DMS153 treated with DMSO at 0.1 percent for 48 hours (cell line): ENCODE measurements at regions not wholly inside any gene's neighbourhood (a gene's known extent, or its start where the extent isn't known, plus 50 kb on each side); places are given as distances from the start of the nearest gene placed in this dataset.
"Not testable (repeated sequence)": the region's sequence is repeated elsewhere in the genome, so short reads cannot be mapped to it uniquely, and the experiment has no call there.

Experiments used
- DNase-seq: peaks from one replicate; lab custom pipeline; 2025; ENCODE audit not compliant: unreplicated experiment; lab: John Stamatoyannopoulos, UW

- DNase-seq, result no peak
Observed at GRCh38 chr2:65622499-65622898, 190.1 kb upstream of the SPRED2 start.

GRCh38 chr2:65620524-65620923 lies 188.1 kb upstream of the SPRED2 start:
- no peak for DNase-seq

GRCh38 chr2:65620026-65620425 lies 187.6 kb upstream of the SPRED2 start:
- DNase-seq, result no peak

- DNase-seq, result no peak
Observed at GRCh38 chr2:65615602-65616001, 183.2 kb upstream of the SPRED2 start.

GRCh38 chr2:65613968-65614555 lies 181.7 kb upstream of the SPRED2 start:
- DNase-seq, result no peak

GRCh38 chr2:65611488-65611887 lies 179.1 kb upstream of the SPRED2 start:
- DNase-seq, result no peak

- no peak for DNase-seq
Observed at GRCh38 chr2:65608916-65609315, 176.5 kb upstream of the SPRED2 start.

- DNase-seq, result no peak
Observed at GRCh38 chr2:65608466-65608865, 176.1 kb upstream of the SPRED2 start.

GRCh38 chr2:65607662-65608305 lies 175.4 kb upstream of the SPRED2 start:
- DNase-seq, result no peak

GRCh38 chr2:65605743-65606058 lies 173.3 kb upstream of the SPRED2 start:
- no peak for DNase-seq

- DNase-seq, result no peak
Observed at GRCh38 chr2:65605058-65605742, 172.8 kb upstream of the SPRED2 start.

GRCh38 chr2:65604246-65604645 lies 171.8 kb upstream of the SPRED2 start:
- DNase-seq, result no peak

- DNase-seq, result no peak
Observed at GRCh38 chr2:65602603-65603235, 170.3 kb upstream of the SPRED2 start.

- DNase-seq, result not testable (repeated sequence)
Observed at GRCh38 chr2:65600871-65601270, 168.5 kb upstream of the SPRED2 start.

GRCh38 chr2:65600351-65600750 lies 168.0 kb upstream of the SPRED2 start:
- not testable (repeated sequence) for DNase-seq

- no peak for DNase-seq
Observed at GRCh38 chr2:65599693-65600092, 167.3 kb upstream of the SPRED2 start.

- no peak for DNase-seq
Observed at GRCh38 chr2:65598996-65599395, 166.6 kb upstream of the SPRED2 start.

- DNase-seq, result no peak
Observed at GRCh38 chr2:65598264-65598663, 165.9 kb upstream of the SPRED2 start.

- DNase-seq, result no peak
Observed at GRCh38 chr2:65595630-65596029, 163.2 kb upstream of the SPRED2 start.

- no peak for DNase-seq
Observed at GRCh38 chr2:65594150-65594549, 161.8 kb upstream of the SPRED2 start.

GRCh38 chr2:65589667-65590066 lies 157.3 kb upstream of the SPRED2 start:
- no peak for DNase-seq

- DNase-seq, result no peak
Observed at GRCh38 chr2:65587779-65588178, 155.4 kb upstream of the SPRED2 start.
